ENCODE measurements at regions not wholly inside any gene's neighbourhood (a gene's known extent, or its start where the extent isn't known, plus 50 kb on each side); places are given as distances from the start of the nearest gene placed in this dataset.

DNA sequence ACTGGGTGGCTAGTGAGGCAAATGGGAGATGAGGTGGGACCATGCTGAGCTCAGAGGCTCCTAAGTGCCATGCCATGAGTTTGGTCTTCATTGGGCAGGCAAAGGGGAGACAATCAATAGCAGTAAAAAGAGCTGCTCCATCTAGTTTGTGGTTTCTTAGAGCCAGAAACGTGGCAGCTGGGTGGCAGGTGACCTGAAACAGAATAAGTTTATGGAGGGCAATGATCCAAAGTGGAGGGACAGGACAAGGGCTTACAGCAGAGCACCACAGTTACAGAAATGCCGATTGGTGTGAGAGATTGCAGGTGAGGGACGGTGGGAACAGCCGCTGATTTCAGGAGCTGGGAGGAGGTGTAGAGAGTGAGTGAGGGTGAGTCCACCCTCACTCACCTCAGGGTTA, 237.0 kb downstream of the LPIN1 start:
- no peak overlapping the region for H3K4me3 Mint-ChIP-seq (ENCODE audit: unreplicated experiment)
- TF ChIP-seq, protein P1, sequence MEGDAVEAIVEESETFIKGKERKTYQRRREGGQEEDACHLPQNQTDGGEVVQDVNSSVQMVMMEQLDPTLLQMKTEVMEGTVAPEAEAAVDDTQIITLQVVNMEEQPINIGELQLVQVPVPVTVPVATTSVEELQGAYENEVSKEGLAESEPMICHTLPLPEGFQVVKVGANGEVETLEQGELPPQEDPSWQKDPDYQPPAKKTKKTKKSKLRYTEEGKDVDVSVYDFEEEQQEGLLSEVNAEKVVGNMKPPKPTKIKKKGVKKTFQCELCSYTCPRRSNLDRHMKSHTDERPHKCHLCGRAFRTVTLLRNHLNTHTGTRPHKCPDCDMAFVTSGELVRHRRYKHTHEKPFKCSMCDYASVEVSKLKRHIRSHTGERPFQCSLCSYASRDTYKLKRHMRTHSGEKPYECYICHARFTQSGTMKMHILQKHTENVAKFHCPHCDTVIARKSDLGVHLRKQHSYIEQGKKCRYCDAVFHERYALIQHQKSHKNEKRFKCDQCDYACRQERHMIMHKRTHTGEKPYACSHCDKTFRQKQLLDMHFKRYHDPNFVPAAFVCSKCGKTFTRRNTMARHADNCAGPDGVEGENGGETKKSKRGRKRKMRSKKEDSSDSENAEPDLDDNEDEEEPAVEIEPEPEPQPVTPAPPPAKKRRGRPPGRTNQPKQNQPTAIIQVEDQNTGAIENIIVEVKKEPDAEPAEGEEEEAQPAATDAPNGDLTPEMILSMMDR (IDR thresholded peaks at IDR 0.05; ENCODE audit: partially characterized antibody, unreplicated experiment): no peak
- H3K9me3 Mint-ChIP-seq (ENCODE audit: unreplicated experiment): peaks cover 5% of the 10 kb centered on the region
- H3K27ac Mint-ChIP-seq (ENCODE audit: unreplicated experiment): no peak overlapping the region
- no peak for DNase-seq
- H3K36me3 Mint-ChIP-seq (ENCODE audit: unreplicated experiment): no peaks in the 10 kb centered on the region
- no peaks in the 10 kb centered on the region for H3K4me1 Mint-ChIP-seq (ENCODE audit: low read depth, unreplicated experiment)
- peaks cover 5% of the 10 kb centered on the region for H3K27me3 Mint-ChIP-seq (ENCODE audit: unreplicated experiment)

GRCh38 chr2:11983870-11984269, 237.4 kb downstream of the LPIN1 start:
- Mint-ChIP-seq H3K4me1 (ENCODE audit: low read depth, unreplicated experiment) (no peaks in the 10 kb centered on the region), H3K36me3 (ENCODE audit: unreplicated experiment) (no peaks in the 10 kb centered on the region), H3K9me3 (ENCODE audit: unreplicated experiment) (peaks cover 5% of the 10 kb centered on the region), H3K27ac (ENCODE audit: unreplicated experiment) (no peak overlapping the region), H3K4me3 (ENCODE audit: unreplicated experiment) (no peak overlapping the region), H3K27me3 (ENCODE audit: unreplicated experiment) (peaks cover 5% of the 10 kb centered on the region)
- TF ChIP-seq, protein P1 (IDR thresholded peaks at IDR 0.05; ENCODE audit: partially characterized antibody, unreplicated experiment): no peak
- no peak for DNase-seq

- H3K27ac Mint-ChIP-seq (ENCODE audit: unreplicated experiment): no peak overlapping the region
Measured at GRCh38 chr2:11984316-11985158, 238.1 kb downstream of the LPIN1 start.

GRCh38 chr2:11985817-11986566, 239.6 kb downstream of the LPIN1 start:
- H3K4me1 Mint-ChIP-seq (ENCODE audit: low read depth, unreplicated experiment): no peaks in the 10 kb centered on the region
- TF ChIP-seq, protein P1 (IDR thresholded peaks at IDR 0.05; ENCODE audit: partially characterized antibody, unreplicated experiment): no peak
- no peak for DNase-seq
- no peak overlapping the region for H3K27ac Mint-ChIP-seq (ENCODE audit: unreplicated experiment)
- peaks cover 5% of the 10 kb centered on the region for H3K27me3 Mint-ChIP-seq (ENCODE audit: unreplicated experiment)
- H3K4me3 Mint-ChIP-seq (ENCODE audit: unreplicated experiment): no peak overlapping the region
- H3K36me3 Mint-ChIP-seq (ENCODE audit: unreplicated experiment): no peaks in the 10 kb centered on the region
- peaks cover 5% of the 10 kb centered on the region for H3K9me3 Mint-ChIP-seq (ENCODE audit: unreplicated experiment)

More at GRCh38 chr2:11984316-11985158, 238.1 kb downstream of the LPIN1 start:
- H3K9me3 Mint-ChIP-seq (ENCODE audit: unreplicated experiment): peaks cover 5% of the 10 kb centered on the region
- no peaks in the 10 kb centered on the region for H3K4me1 Mint-ChIP-seq (ENCODE audit: low read depth, unreplicated experiment)
- no peak overlapping the region for H3K4me3 Mint-ChIP-seq (ENCODE audit: unreplicated experiment)
- TF ChIP-seq, protein P1 (IDR thresholded peaks at IDR 0.05; ENCODE audit: partially characterized antibody, unreplicated experiment): no peak
- H3K27me3 Mint-ChIP-seq (ENCODE audit: unreplicated experiment): peaks cover 5% of the 10 kb centered on the region
- no peaks in the 10 kb centered on the region for H3K36me3 Mint-ChIP-seq (ENCODE audit: unreplicated experiment)
- DNase-seq: no peak

DNA sequence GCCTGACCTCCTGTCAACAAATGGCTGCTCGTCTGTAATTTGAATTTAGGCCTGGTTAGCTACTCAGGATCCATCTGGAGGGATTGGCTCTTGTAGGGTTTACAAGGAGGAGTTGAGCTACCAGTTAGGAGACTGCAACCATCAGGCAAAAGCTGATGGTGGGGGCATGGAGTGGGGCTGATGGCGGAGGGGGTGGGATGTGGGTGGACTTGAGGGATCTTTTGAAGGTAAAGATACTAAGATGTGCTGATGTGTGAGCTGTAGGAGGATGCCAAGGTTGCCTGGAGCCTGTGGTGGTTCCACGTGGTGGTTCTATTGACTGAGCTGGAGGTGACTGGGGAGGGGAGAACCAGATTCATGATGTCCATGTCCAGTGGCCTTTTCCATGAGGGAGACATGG, 240.7 kb downstream of the LPIN1 start:
- Mint-ChIP-seq H3K9me3 (ENCODE audit: unreplicated experiment) (peaks cover 5% of the 10 kb centered on the region), H3K4me1 (ENCODE audit: low read depth, unreplicated experiment) (no peaks in the 10 kb centered on the region), H3K27ac (ENCODE audit: unreplicated experiment) (no peak overlapping the region), H3K27me3 (ENCODE audit: unreplicated experiment) (peaks cover 5% of the 10 kb centered on the region), H3K4me3 (ENCODE audit: unreplicated experiment) (no peak overlapping the region), H3K36me3 (ENCODE audit: unreplicated experiment) (no peaks in the 10 kb centered on the region)
- TF ChIP-seq, protein P1 (IDR thresholded peaks at IDR 0.05; ENCODE audit: partially characterized antibody, unreplicated experiment): no peak
- DNase-seq: no peak
